ENCODE measurements at regions not wholly inside any gene's neighbourhood (a gene's known extent, or its start where the extent isn't known, plus 50 kb on each side); places are given as distances from the start of the nearest gene placed in this dataset.
A peak's percentile ranks its signal among the peaks of the same experiment; 100 is the strongest.

- Mint-ChIP-seq H3K9me3 (peaks cover 4% of the 10 kb centered on the region), H3K27ac (no peak overlapping the region), H3K4me3 (no peak overlapping the region), H3K36me3 (no peaks in the 10 kb centered on the region), H3K4me1 (peaks cover 10% of the 10 kb centered on the region), H3K27me3 (ENCODE audit: insufficient read depth, low read depth) (no peaks in the 10 kb centered on the region)
- Histone ChIP-seq H3K9ac (no peak overlapping the region), H3K9me3 (ENCODE audit: low read depth) (no peaks in the 10 kb centered on the region), H3K27me3 (no peaks in the 10 kb centered on the region), H3K4me1 (no peaks in the 10 kb centered on the region), H3F3A (ENCODE audit: low read depth) (no peaks in the 10 kb centered on the region), H4K20me1 (ENCODE audit: low read depth) (no peaks in the 10 kb centered on the region), H3K4me3 (no peak overlapping the region), H3K36me3 (no peaks in the 10 kb centered on the region), H3K27ac (no peak overlapping the region), H2AFZ (replicated peaks) (no peak overlapping the region), H3K4me2 (no peak overlapping the region), H3K79me2 (ENCODE audit: low read depth) (no peaks in the 10 kb centered on the region)
- TF ChIP-seq EZH2phosphoT487 (IDR thresholded peaks at IDR 0.05): no peak
- TF ChIP-seq EZH2 (IDR thresholded peaks at IDR 0.05): no peak
- TF ChIP-seq, protein P1, sequence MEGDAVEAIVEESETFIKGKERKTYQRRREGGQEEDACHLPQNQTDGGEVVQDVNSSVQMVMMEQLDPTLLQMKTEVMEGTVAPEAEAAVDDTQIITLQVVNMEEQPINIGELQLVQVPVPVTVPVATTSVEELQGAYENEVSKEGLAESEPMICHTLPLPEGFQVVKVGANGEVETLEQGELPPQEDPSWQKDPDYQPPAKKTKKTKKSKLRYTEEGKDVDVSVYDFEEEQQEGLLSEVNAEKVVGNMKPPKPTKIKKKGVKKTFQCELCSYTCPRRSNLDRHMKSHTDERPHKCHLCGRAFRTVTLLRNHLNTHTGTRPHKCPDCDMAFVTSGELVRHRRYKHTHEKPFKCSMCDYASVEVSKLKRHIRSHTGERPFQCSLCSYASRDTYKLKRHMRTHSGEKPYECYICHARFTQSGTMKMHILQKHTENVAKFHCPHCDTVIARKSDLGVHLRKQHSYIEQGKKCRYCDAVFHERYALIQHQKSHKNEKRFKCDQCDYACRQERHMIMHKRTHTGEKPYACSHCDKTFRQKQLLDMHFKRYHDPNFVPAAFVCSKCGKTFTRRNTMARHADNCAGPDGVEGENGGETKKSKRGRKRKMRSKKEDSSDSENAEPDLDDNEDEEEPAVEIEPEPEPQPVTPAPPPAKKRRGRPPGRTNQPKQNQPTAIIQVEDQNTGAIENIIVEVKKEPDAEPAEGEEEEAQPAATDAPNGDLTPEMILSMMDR (IDR thresholded peaks at IDR 0.05): no peak
- DNase-seq (ENCODE audit: low spot score): no peak
These were observed 372.8 kb downstream of the TMX3 start for GRCh38 chr18:68342039-68342659.

- Histone ChIP-seq H3K4me1 (no peaks in the 10 kb centered on the region), H4K20me1 (ENCODE audit: low read depth) (no peaks in the 10 kb centered on the region), H2AFZ (replicated peaks) (no peak overlapping the region), H3K4me3 (no peak overlapping the region), H3K27ac (no peak overlapping the region), H3K36me3 (no peaks in the 10 kb centered on the region), H3K79me2 (ENCODE audit: low read depth) (no peaks in the 10 kb centered on the region), H3F3A (ENCODE audit: low read depth) (no peaks in the 10 kb centered on the region), H3K4me2 (no peak overlapping the region), H3K27me3 (no peaks in the 10 kb centered on the region), H3K9ac (no peak overlapping the region), H3K9me3 (ENCODE audit: low read depth) (no peaks in the 10 kb centered on the region)
- Mint-ChIP-seq H3K27ac (peak overlapping the region; percentile 50), H3K36me3 (no peaks in the 10 kb centered on the region), H3K27me3 (ENCODE audit: insufficient read depth, low read depth) (no peaks in the 10 kb centered on the region), H3K4me1 (peaks cover 10% of the 10 kb centered on the region), H3K4me3 (no peak overlapping the region), H3K9me3 (peaks cover 4% of the 10 kb centered on the region)
- DNase-seq (ENCODE audit: low spot score): no peak
- TF ChIP-seq, protein P1 (IDR thresholded peaks at IDR 0.05): no peak
- no peak for TF ChIP-seq EZH2phosphoT487 (IDR thresholded peaks at IDR 0.05)
These were observed 374.3 kb downstream of the TMX3 start for GRCh38 chr18:68340606-68341005.

- no peaks in the 10 kb centered on the region for H3K4me1 Mint-ChIP-seq
- no peaks in the 10 kb centered on the region for H3F3A ChIP-seq (ENCODE audit: low read depth)
- no peak overlapping the region for H2AFZ ChIP-seq (replicated peaks)
- DNase-seq (ENCODE audit: low spot score): no peak
- H3K27ac Mint-ChIP-seq: no peak overlapping the region
- no peaks in the 10 kb centered on the region for H3K36me3 ChIP-seq
- H3K27me3 Mint-ChIP-seq (ENCODE audit: insufficient read depth, low read depth): peaks cover 2% of the 10 kb centered on the region
- H3K9ac ChIP-seq: no peak overlapping the region
- no peaks in the 10 kb centered on the region for H4K20me1 ChIP-seq (ENCODE audit: low read depth)
- no peaks in the 10 kb centered on the region for H3K79me2 ChIP-seq (ENCODE audit: low read depth)
- H3K9me3 Mint-ChIP-seq: peaks cover 3% of the 10 kb centered on the region
- no peaks in the 10 kb centered on the region for H3K27me3 ChIP-seq
- H3K4me3 ChIP-seq: no peak overlapping the region
- no peaks in the 10 kb centered on the region for H3K4me1 ChIP-seq
- H3K27ac ChIP-seq: no peak overlapping the region
- no peaks in the 10 kb centered on the region for H3K36me3 Mint-ChIP-seq
- no peak overlapping the region for H3K4me3 Mint-ChIP-seq
- no peak overlapping the region for H3K4me2 ChIP-seq
- H3K9me3 ChIP-seq (ENCODE audit: low read depth): no peaks in the 10 kb centered on the region
- TF ChIP-seq EZH2 (IDR thresholded peaks at IDR 0.05): no peak
- TF ChIP-seq, protein P1 (IDR thresholded peaks at IDR 0.05): peak; percentile 12
These were observed 384.2 kb downstream of the TMX3 start for GRCh38 chr18:68330658-68331057.
